ENCODE measurements at regions not wholly inside any gene's neighbourhood (a gene's known extent, or its start where the extent isn't known, plus 50 kb on each side); places are given as distances from the start of the nearest gene placed in this dataset.

GRCh38 chr15:96014939-96015338, 315.6 kb upstream of the NR2F2 start:
- DNase-seq: no peak

GRCh38 chr15:96019114-96019513, 311.4 kb upstream of the NR2F2 start:
- no peak for DNase-seq

GRCh38 chr15:96020133-96020532, 310.4 kb upstream of the NR2F2 start:
- no peak for DNase-seq

- DNase-seq: no peak
These were observed 309.7 kb upstream of the NR2F2 start for GRCh38 chr15:96020797-96021196.

GRCh38 chr15:96023081-96023480, 307.4 kb upstream of the NR2F2 start:
- DNase-seq: no peak

- no peak for DNase-seq
These were observed 303.0 kb upstream of the NR2F2 start for GRCh38 chr15:96027501-96027900.

GRCh38 chr15:96028620-96029019, 301.9 kb upstream of the NR2F2 start:
- no peak for DNase-seq

- no peak for DNase-seq
These were observed 301.3 kb upstream of the NR2F2 start for GRCh38 chr15:96029172-96029571.

- no peak for DNase-seq
These were observed 298.9 kb upstream of the NR2F2 start for GRCh38 chr15:96031426-96032110.

- no peak for DNase-seq
These were observed 295.4 kb upstream of the NR2F2 start for GRCh38 chr15:96035091-96035490.

GRCh38 chr15:96035635-96036034, 294.9 kb upstream of the NR2F2 start:
- no peak for DNase-seq

GRCh38 chr15:96037584-96037983, 292.9 kb upstream of the NR2F2 start:
- no peak for DNase-seq

GRCh38 chr15:96038131-96038530, 292.4 kb upstream of the NR2F2 start:
- no peak for DNase-seq

- DNase-seq: no peak
These were observed 291.9 kb upstream of the NR2F2 start for GRCh38 chr15:96038650-96039049.

GRCh38 chr15:96041982-96042733, 288.3 kb upstream of the NR2F2 start:
- DNase-seq: no peak

GRCh38 chr15:96042734-96043224, 287.7 kb upstream of the NR2F2 start:
- DNase-seq: no peak

GRCh38 chr15:96043591-96044171, 286.8 kb upstream of the NR2F2 start:
- DNase-seq: no peak

GRCh38 chr15:96046620-96047240, 283.8 kb upstream of the NR2F2 start:
- DNase-seq: no peak

- DNase-seq: no peak
These were observed 283.1 kb upstream of the NR2F2 start for GRCh38 chr15:96047255-96047931.

GRCh38 chr15:96049323-96049722, 281.2 kb upstream of the NR2F2 start:
- DNase-seq: no peak

GRCh38 chr15:96049766-96050165, 280.7 kb upstream of the NR2F2 start:
- DNase-seq: no peak

GRCh38 chr15:96051598-96051997, 278.9 kb upstream of the NR2F2 start:
- no peak for DNase-seq

GRCh38 chr15:96052154-96052553, 278.3 kb upstream of the NR2F2 start:
- no peak for DNase-seq

Measured in activated T-cell treated with anti-CD3 and anti-CD28 coated beads for 4 hours (primary cell).